Stomach (tissue), 4 donors: ENCODE measurements at regions not wholly inside any gene's neighbourhood (a gene's known extent, or its start where the extent isn't known, plus 50 kb on each side); places are given as distances from the start of the nearest gene placed in this dataset.

Experiments
- CTCF ChIP-seq, 7 experiments: fragments of 450-650 bp in 4 of 7; fragments of 200-600 bp in 3 of 7; sonication (generic) in 3 of 7; IDR thresholded peaks; one replicate each; pipeline ENCODE4 v1.5.1; 2016 to 2019; ENCODE audit warnings: antibody characterized with exemption in 7 of 7, control low read depth in 2 of 7, mild to moderate bottlenecking in 1 of 7
- POLR2A ChIP-seq, 4 donors: fragments of 450-650 bp; IDR thresholded peaks; one replicate each; pipeline ENCODE4 v1.6.1; 2016; ENCODE audit warnings: antibody characterized with exemption in 4 of 4, control low read depth in 2 of 4, mild to moderate bottlenecking in 1 of 4, moderate library complexity in 1 of 4
- POLR2AphosphoS5 ChIP-seq, 3 donors: sonication (generic); formaldehyde crosslinking; IDR thresholded peaks; one replicate each; pipeline ENCODE4 v1.6.1; 2016; ENCODE audit warnings: antibody characterized with exemption in 3 of 3

- no peak for TF ChIP-seq CTCF (IDR thresholded peaks at IDR 0.05)
- TF ChIP-seq POLR2A (IDR thresholded peaks at IDR 0.05): no peak
- TF ChIP-seq POLR2AphosphoS5 (IDR thresholded peaks at IDR 0.05): no peak
These were observed 1154.7 kb upstream of the FLRT2 start for GRCh38 chr14:84375235-84375634.
